ENCODE measurements at regions not wholly inside any gene's neighbourhood (a gene's known extent, or its start where the extent isn't known, plus 50 kb on each side); places are given as distances from the start of the nearest gene placed in this dataset.

DNA sequence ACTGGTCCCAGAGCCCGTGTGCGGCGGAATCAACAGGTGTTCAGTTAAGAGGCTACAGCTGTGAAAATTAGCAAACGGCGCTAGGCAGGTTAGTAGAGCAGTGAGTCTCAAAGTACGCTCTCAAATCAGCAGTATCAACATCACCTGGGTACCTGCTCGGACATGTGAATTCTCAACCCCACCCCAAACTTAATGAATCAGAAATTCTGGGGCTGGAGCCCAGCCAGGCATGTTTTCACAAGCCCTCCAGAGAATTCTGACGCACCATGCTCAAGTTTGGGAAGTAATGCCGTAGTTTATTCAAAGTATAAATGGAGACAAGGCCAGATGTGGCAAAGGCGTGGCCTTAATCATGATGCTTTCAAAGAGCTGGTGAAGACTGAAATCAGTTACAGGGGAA, 58.2 kb upstream of the PTCHD1 start (continued):
- TF ChIP-seq, protein P1, sequence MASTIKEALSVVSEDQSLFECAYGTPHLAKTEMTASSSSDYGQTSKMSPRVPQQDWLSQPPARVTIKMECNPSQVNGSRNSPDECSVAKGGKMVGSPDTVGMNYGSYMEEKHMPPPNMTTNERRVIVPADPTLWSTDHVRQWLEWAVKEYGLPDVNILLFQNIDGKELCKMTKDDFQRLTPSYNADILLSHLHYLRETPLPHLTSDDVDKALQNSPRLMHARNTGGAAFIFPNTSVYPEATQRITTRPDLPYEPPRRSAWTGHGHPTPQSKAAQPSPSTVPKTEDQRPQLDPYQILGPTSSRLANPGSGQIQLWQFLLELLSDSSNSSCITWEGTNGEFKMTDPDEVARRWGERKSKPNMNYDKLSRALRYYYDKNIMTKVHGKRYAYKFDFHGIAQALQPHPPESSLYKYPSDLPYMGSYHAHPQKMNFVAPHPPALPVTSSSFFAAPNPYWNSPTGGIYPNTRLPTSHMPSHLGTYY (CRISPR knock-in tag; IDR thresholded peaks at IDR 0.05): no peak
- TF ChIP-seq SP1 (CRISPR knock-in tag; conservative IDR thresholded peaks at IDR 0.05): no peak
- no peak for TF ChIP-seq GABPB1 (CRISPR knock-in tag; IDR thresholded peaks at IDR 0.05)
- no peak for TF ChIP-seq NFATC4 (CRISPR knock-in tag; IDR thresholded peaks at IDR 0.05)
